Activated naive CD4-positive, alpha-beta T cell treated with anti-CD3 and anti-CD28 coated beads, Interleukin-2, amount 50 U/mL, for 16 hours (primary cell): ENCODE measurements at regions not wholly inside any gene's neighbourhood (a gene's known extent, or its start where the extent isn't known, plus 50 kb on each side); places are given as distances from the start of the nearest gene placed in this dataset.

Source experiments
- DNase-seq: peaks from one replicate; pipeline ENCODE4 v3.0.0-alpha.2; 2020

DNA sequence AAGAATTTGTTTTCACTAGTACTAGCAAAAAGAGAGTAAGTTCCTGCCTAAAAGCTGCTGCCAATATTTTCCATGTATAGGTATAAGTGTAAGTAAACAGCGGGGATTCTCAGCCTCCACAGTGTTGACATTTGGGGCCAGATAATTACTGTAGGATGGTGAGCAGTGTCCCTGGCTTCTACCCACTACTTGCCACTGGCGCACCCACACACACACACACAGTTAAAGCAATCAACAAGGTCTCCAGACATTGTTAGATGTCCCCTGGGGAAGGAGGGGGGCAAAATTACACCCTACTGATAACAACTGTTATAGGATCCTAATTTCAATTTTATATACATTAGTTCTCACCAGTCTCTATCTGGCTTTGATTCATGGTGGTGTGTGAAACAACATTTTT lies 417.0 kb upstream of the PSMD7 start:
- no peak for DNase-seq

DNA sequence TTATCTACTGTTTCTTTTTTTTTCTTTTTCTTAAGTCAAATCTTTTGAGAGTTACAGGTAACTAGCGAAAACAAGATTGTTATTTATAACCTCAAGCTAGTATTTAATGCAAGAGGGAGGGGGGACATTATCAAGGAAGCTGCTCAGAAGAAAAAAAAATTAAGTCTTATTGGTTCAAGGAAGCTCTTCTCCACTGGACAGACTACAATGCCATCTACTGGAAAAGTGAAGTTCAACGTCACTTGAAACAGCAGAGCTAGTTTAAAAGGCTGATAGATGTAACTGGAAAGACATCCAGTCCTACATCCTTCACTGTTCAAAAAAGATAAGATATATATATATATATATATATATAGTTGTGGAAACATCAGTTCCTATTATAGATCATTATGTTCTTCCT lies 418.0 kb upstream of the PSMD7 start:
- DNase-seq = no peak

- no peak for DNase-seq
Observed at GRCh38 chr16:73877150-73877549, 419.5 kb upstream of the PSMD7 start.

- no peak for DNase-seq
Observed at GRCh38 chr16:73875996-73876690, 420.5 kb upstream of the PSMD7 start.

DNA sequence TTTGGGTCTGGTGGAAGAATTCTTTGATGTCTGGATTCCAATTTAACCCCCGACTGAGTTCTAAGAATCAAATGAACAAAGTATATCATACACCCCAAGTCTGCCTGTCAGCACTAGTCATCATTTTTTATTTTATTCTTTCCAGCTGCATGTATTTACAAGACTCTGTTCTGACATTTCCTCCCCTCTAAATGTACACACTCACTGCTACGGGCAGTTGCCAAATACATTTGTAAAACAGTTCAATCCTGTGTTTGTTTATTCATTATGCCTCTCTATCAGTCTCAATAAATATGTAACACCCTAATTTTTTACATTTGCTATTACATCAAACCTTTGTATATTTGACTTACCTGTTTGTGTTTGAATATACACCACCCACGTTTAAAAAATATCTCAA lies 422.3 kb upstream of the PSMD7 start:
- DNase-seq = no peak

- DNase-seq = no peak
Observed at GRCh38 chr16:73873643-73874042, 423.0 kb upstream of the PSMD7 start.

- DNase-seq = no peak
Observed at GRCh38 chr16:73872856-73873255, 423.8 kb upstream of the PSMD7 start.

DNA sequence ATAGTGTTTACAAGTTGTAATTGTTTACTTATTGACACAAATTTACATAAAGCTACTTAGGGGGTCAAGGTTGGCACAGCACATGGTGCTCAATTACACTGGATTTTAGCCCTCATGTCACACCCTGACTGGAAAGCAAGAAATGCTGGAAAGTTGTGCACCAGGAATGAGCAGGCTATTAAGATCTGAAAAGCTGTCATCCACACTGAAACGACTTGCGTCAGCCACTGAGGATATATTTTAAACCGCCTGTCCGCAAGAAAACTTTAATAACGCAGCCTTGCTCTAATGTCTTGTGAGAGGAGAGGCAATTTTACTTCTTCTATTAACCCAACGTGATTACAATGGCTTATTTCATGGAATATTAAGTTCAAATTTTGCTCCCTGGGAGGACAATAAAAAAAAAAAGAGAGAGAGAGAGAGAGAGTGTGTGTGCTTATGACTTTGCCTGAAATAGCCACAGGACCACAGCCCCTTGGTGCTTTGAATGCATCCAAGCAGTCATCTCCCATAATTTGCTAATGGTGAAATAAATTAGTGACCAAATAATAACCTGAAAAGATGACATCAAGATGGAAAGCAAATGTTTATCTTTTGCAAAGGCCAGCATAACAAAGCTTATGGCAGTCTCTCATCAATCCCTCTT lies 425.4 kb upstream of the PSMD7 start:
- DNase-seq = no peak

- DNase-seq = no peak
Observed at GRCh38 chr16:73869126-73869525, 427.5 kb upstream of the PSMD7 start.

GRCh38 chr16:73864868-73865267 lies 431.7 kb upstream of the PSMD7 start:
- DNase-seq = no peak

DNA sequence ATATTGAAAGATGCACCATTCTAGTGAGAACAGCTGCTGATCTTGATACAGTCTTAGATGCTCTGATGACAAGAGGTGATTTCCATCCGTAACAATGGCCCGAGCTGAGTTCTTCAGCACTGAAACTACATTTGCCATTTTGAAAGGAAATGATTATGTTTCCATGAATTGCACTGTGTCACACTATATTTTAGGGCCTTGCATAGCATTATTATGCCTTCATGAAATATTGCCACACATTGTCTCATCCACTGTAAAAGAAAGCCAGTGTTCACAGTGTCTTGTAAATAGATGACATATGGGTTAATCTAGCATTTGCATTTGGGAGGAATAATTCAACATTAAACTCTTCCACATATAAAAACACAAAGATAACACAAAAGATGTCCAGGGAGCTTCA lies 438.3 kb upstream of the PSMD7 start:
- DNase-seq = no peak

GRCh38 chr16:73853968-73854367 lies 442.6 kb upstream of the PSMD7 start:
- no peak for DNase-seq

- no peak for DNase-seq
Observed at GRCh38 chr16:73852561-73852960, 444.1 kb upstream of the PSMD7 start.

- no peak for DNase-seq
Observed at GRCh38 chr16:73848993-73849392, 447.6 kb upstream of the PSMD7 start.

DNA sequence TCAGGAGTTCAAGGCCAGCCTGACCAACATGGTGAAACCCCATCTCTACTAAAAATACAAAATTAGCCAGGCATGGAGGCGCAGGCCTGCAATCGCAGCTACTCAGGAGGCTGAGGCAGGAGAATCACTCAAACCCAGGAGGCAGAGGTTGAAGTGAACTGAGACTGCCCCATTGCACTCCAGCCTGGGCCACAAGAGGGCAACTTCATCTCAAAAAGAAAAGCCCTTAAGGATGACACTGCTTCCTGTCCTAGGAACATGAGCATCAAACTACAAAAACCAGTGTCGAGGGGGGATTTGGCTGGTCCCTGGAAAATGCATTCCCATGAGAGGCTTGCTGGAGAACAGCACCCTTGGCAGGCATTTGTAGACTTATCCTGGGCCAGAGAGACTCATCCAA lies 449.5 kb upstream of the PSMD7 start:
- no peak for DNase-seq

DNA sequence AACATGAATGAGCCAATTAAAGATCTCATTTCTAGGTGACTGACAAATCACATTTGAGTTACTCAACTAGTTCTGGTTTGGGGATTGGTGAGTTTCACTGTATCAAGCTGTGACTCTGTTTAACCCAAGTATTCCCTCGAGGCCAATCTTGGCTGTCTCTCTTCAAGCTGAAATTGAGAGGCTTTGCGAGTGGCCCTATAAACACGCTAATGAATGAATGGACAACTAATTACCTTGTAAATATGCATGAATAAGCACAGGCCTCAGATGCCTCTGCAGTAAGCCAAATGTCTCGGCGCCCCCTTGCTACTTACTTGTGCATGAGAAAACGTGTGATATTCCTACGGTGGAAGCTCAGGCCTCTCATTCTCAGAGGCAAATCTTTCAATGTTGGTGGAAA lies 450.3 kb upstream of the PSMD7 start:
- DNase-seq = no peak

- no peak for DNase-seq
Observed at GRCh38 chr16:73846007-73846330, 450.6 kb upstream of the PSMD7 start.

DNA sequence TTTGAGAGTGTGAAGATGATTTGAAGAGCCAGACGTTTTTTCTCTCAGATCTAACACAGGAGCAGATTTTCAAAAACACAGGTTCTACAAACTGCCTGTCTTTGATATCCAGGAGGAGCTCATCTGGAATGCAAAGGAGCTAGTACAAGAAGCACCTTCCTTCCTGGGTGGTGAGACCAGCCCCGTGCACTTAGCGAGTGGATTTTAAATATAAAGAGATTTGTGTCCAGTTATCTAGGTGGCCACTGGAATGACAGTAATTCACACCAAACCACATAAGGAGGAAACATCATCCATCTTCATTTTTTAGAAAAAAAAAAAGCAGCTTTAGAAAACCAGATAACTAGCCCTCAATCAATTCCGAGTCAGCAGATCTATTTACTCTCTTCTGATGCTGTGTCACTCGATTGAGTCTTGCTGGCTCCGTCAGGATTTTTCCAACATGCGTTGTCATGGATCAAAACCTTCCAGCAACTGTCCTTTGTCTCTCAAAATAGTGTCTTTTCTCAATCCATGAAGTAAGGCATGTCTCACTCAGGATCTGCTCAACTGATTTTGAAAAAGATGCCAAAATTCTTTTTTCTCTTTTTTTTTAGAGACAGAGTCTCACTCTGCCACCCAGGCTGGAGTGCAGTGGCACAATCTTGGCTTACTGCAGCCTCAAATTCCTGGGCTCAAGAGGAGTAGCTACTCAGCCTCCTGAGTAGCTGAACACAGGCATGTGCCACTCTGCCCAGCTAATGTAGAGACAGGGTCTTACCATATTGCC lies 451.2 kb upstream of the PSMD7 start:
- DNase-seq = no peak

DNA sequence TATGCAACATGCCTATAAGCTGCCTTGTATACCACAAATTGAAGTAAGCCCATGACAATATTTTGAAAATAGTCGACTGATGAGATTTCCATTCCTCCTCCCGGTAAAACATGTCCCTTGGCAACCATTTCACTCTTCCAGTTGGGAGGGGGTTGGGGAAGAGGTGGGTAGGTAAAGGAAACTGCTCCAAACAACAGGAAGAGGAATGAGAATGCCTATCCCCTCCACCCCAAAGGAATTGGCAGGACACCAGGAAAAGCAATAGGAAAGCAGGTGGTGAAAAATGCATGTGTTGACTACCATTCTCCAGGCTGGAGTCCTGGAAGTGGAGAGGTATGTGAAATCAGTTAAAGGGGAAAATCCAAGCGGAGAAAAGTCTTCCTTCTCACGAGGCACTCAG lies 455.9 kb upstream of the PSMD7 start:
- no peak for DNase-seq

- DNase-seq = no peak
Observed at GRCh38 chr16:73831220-73831619, 465.4 kb upstream of the PSMD7 start.

DNA sequence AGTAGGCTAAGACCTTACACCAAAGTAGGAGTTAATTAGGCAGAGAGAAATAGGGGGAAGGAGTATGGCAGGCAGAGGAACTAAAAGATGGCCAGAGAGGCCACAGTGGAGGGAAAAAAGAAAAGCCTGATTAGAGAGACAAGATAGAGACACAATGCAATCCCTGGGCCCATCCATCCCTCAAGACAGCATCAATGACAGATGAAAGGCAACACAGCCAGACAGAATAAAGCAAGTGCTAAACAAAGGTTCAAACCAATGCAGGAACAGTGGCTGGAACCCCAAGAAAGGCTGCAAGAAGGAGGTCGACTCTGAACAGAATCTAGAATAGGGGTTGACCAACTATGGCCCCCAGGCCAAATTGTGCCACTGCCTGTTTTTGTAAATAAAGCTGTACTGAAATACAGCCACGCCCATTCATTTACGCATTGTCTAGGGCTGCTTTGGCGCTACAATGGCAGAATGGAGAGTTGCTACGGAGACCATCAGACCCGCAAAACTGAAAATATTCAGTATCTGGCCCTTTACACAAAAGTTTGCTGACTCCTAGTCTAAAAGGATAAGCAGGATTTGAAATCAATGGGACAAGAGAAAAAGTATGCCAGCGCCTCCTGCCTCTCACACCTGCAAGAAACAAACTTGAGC lies 473.3 kb upstream of the PSMD7 start:
- DNase-seq = no peak

DNA sequence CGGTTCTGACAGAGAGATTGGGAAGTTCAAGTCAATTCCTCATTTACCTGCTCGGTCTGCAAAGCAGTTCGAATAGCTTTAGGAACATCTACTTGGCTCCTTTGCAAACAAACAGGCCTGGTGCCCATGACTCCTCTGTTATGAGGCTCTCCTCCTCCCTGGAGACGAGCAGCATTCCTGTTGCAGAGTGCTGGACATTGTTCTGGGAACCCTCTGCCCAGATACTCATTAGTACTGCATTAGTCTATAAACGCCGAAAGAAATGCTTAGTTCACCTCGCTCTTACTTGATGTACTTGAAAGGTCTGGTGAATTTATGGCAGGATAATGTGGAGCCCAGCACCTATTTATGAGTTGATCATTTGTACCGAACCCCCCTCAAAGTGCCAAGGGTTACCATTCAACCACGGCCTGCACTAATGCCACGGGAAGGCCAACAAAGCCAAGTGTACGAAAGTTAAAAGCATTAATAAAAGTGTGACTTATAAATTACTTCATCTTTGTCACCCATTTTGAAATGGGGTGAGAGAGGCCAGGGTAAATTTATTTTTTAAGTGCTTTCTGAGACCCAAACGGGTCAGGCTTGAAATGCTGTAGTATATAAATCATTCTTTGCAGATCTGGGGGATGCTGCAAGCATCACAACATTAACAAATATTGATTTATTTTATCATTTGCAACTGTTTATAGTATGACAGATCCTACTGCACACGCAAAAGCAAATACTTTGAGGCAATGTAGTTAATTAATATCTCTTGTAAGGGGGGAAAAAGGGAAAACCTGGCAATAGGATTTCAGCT lies 478.9 kb upstream of the PSMD7 start:
- DNase-seq = no peak

DNA sequence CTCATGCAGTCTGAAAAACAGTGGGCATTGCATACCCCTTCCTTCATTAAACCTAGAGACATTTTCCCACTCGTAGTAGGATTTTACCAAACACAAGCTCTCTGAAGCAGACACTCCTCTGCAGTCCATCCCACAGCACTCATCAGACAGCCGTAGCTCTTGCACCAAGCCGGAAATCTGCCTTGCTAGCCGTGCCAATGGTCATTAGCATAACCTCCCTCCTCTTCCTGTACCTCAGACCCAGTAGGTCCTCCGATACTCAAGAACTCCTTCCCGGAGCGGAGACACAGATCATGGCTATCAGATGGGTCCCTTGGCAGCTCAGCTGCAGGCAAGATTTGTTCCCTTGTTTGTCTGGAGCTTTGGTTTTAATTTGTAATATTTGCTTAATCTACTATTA lies 483.1 kb upstream of the PSMD7 start:
- DNase-seq = no peak
